Stimulated activated CD8-positive, alpha-beta memory T cell treated with anti-CD3 and anti-CD28 coated beads, Interleukin-7, amount 100 ng/mL, for 4 hours (primary cell): ENCODE measurements at regions not wholly inside any gene's neighbourhood (a gene's known extent, or its start where the extent isn't known, plus 50 kb on each side); places are given as distances from the start of the nearest gene placed in this dataset.

ENCODE experiments used
- DNase-seq, 2 donors: peaks; one replicate each; pipeline ENCODE4 v3.0.0-alpha.2; 2020; ENCODE audit warnings: low read depth in 2 of 2

DNA sequence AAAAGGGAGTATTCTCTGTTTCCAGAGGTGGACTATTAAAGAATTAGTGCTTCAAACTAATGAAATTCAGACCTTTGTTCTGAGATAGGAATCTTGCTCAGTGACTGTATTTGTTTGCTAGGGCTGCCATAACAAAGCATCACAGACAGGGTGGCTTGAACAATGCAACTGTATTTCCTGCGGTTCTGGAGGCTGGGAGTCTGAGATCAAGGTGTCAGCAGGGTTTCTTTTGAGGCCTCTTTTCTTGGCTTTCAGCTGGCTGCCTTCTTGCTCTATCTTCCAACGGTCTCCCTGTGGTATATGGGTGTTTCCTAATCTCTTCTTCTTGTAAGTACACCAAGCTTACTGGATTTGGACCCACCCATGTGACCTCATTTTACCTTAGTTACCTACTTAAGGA is 264.6 kb upstream of the PROX1 start:
- DNase-seq = no peak

DNA sequence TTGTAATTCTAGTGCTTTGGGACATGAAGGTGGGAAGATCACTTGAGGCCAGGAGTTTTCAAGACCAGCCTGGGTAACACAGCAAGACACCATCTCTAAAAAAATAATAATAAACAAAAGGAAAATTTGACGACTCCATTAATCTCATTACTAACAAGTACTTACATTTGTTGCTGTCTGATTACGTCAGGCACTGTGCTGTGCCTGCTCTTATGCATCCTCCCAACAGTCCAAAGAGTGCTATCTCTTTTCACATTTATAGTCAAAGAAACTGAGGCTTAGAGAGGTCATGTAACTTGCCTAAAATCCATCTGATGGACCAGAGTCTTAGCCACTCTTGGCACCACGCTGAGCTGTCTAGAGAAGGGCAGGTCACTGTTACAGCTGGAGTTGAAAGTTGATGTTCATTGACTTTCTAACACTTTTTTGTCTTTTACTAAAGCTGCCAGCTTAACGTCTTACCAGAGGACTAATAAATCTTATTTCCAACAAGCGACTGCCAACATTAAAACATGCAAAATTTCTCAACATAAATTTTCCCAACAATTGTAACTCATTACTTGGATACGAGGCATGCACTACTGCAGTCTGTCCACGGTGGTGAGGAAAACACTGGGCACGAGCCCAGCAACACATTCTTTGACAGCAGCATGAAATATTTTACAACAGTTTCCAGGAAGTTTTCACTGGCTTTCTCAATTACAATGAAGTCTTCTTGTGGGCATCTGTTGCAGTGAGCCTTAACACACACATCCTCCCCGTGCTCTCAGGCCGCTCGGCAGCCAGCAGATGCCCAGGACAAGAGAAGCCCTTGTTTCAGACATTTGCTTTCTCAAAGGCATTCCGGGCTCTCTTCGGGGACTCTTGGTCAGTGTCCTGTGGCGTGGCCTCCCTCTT is 262.9 kb upstream of the PROX1 start:
- no peak for DNase-seq

GRCh38 chr1:213727853-213728592 is 259.8 kb upstream of the PROX1 start:
- no peak for DNase-seq

DNA sequence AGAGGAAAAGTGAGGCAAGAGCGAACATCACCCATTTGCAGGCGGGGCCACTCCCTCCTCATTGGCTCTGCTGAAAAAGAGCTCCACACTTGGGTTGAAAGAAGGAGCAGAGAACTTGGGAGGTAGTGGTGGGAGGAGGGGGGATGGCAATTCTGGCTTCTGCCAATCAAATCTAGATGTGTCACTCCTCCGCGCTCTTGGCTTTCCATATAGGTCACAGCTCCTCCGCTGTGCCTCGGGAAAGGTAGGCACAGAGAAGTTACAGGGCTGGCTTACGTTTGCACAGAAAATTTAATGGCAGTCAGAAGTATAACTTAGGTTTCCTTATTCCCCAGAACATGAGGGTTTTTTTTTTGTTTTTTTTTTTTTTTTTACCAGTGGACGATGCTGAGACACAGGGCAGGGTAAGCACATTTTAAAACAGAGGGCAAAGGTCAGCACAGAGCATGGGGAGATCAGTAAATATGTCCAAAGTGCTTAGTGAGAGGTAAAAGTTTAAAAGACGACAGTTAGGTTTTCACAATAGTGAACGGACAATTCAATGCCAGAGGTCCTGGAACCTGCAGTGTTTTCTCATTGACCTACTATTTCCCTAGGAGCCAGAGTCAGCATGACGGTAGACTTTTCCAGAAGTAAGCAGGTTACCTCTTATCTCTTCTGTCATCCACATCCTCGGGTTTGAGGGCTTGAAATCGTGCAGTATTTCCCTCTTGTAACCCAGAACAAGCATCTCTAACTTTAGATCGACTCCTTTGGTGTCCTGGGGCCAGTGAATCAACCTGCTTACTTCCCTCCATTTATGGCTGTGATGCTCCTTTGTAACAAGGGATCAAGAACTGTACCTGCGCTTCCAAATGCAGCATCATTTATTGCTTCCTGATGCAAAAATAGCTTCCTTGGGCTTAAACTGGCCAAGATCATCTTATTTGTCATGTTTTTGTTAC is 258.9 kb upstream of the PROX1 start:
- no peak for DNase-seq

- no peak for DNase-seq
Observed at GRCh38 chr1:213733705-213734104, 254.1 kb upstream of the PROX1 start.

- DNase-seq = no peak
Observed at GRCh38 chr1:213737398-213738035, 250.3 kb upstream of the PROX1 start.

DNA sequence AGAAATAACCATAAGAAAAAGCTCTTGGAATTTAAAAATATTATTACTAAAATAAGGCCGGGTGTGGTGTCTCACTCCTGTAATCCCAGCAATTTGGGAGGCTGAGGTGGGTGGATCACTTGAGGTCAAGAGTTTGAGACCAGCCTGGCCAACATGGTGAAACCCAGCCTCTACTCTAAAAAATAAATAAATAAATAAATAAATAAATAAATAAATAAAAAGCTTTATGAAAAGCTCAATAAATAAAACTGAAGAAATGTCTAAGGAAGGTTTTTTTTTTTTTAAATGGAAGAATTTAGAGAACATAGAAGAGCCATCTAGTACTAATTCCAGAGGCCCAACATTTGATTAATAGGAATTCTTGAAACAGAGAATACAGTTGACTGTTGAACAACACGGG is 249.1 kb upstream of the PROX1 start:
- DNase-seq = no peak

DNA sequence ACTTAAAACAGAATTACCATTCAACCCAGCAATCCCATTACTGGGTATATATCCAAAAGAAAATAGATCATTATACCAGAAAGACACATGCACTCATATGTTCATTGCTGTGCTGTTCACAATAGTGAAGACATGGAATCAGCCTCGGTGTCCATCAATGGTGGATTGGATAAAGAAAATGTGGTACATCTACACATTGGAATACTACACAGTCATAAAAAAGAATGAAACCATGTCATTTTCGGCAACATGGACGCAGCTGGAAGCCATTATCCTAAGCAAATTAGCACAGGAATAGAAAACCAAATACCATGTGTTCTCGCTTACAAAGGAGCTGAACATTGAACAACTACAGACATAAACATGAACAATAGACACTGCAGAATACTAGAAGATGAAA is 244.8 kb upstream of the PROX1 start:
- no peak for DNase-seq

- no peak for DNase-seq
Observed at GRCh38 chr1:213744780-213745179, 243.0 kb upstream of the PROX1 start.

DNA sequence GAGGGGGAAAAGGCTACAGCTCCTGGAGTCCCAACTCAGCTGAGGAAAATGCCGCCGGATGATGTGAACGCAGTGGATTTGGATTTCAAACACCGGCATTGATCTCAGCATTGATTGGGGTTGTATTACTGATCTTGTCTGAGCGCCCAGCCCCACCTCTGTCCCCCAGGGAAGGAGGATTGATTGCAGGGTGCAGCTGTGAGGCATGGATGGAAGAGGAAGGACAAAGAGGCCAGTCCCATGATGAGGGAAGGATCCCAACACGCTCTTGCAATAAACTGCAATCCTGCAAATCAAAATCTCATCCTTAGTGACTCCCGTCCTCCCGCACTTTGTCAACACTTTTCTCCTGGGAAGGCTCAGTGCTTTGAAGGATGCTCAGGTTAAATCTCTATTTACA is 242.3 kb upstream of the PROX1 start:
- DNase-seq = no peak

DNA sequence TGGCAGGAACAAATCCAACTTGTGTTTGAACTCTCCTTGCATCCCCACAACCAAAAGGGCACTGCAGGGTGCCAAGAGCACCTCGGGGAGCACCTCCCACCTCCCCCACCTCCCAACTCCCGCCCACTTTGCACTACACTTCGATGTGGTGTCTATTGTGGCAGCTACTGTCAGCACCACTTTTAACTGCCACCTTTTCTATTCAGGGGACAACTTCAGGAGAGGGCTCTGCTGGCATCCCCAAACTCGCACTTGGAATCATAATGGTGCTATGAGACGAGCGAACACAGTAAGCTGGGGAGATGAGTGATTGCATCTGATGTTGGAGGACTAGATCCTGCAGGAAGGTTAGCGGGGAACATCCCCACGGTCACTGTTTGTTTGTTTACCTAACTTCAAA is 238.2 kb upstream of the PROX1 start:
- no peak for DNase-seq

GRCh38 chr1:213750231-213751063 is 237.3 kb upstream of the PROX1 start:
- no peak for DNase-seq

GRCh38 chr1:213751064-213751397 is 236.7 kb upstream of the PROX1 start:
- no peak for DNase-seq

DNA sequence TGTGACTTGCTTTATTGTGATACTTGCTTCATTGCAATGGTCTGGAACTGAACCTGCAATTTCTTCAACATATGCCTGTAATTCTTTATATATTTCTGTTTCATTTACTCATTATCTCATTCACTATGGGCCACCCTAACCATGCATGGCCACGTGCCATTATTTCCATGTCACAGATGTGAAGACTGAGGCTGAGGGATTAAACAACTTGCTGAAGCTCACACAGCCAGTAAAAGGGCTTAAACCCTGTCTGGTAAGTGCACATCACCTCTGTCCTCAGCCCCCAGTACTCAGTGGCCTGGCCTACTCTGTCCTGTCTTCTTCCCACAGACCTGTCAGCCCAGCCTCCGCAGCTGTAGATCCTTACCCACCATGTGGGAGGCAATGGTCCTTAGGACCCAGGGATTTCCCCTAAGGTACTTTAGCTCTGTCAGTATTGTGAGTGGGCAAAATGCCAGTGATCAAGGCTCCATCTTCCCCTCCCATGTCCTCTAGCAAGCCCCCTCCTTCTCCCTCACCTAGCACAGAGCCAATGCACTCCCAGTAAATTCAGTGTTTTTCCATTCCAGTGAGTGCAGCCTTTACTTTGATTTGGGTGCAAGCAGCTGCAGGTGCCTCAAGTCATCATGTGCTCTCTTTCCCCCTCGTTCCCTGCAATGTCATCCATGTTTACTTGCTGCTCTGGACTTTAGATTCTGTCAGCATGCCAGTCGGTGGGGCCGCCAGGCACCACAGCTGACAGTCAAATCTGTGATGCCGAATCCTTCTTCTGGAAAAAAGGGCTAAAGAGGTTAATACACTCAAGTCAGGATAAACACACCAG is 228.2 kb upstream of the PROX1 start:
- no peak for DNase-seq

- peak in 1 of 2 donors; percentile 5 for DNase-seq
Observed at GRCh38 chr1:213761845-213762407, 225.8 kb upstream of the PROX1 start.

DNA sequence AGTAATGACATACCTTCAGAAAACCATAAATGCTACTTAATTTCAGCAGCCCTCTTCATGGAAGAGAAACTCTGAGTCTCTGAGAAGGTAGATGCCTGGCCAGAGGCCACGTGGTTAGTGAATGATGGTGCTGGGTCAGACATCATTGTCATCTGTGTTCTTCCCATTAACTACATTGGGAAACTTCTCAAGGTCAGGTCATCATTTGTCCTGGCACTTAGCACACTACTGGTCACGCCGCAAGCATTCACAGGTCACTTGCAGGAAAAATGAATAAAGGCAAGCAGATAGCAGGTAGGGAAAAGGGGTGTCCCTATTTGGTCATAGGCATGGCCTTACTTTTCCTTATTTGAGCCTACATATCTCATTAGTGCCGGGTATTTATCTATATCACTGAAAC is 220.1 kb upstream of the PROX1 start:
- no peak for DNase-seq

DNA sequence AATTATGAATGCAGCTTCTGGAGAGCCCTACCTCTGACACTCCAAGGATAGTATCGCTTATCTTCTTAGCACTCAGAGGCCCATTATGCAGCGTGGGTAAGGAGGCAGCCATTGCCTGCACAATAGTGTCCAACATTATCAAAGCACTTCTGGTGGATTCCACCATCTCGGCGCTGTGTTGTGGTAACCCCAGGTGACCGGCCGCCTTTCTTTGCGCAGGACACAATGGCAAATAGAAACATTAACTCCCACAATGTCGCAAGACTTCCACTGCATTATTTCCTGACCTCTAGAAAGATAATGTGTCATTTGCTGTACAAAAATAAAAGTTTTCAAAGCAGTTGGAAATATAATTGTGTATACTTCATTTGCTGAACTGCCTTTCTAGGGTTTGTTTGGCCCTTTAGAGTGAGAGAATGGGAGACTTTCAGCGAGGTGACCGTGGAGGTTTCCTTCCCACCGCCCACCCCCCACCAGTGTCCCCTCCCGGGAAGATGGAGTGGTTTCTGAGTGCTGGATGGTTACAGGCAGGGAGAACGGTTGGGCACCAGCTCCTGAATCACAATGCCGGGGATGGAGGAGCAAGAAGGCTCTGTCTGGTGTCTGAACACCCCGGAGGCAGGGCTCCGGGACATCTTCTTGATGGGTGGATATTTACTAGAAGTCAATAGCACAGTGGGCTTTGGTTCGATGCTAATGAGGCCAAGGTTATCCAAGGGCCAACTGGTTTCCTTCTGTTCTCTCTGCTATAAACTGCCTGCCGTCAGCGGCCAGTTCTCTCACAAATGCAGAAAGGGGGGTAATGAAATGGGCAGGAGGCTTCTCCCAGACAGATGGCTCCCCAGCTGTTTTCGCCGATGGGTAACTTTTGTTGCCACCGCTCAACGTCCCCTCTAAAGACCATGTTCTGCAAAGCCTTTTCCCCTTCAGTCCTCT is 215.4 kb upstream of the PROX1 start:
- DNase-seq = no peak

DNA sequence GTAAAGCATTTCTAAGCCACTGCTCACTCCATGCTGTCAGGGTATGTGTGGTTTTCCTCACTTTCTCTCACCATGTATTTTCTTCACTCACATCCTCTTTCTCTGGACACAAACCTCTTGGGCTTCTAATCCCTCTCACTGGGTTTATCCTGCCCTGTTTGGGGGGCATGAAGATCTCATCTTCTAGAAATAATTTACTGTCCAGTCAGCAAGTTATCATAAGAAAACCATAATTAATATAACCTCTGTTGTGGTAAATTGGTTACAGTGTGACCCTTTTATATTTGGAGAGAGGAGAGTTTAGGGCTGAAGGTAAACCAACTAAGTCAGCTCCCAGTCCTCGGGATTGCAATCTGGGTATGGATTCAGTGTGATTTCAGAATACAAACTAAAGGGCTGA is 213.8 kb upstream of the PROX1 start:
- DNase-seq = no peak
